Ishikawa (cell line): ENCODE measurements at regions not wholly inside any gene's neighbourhood (a gene's known extent, or its start where the extent isn't known, plus 50 kb on each side); places are given as distances from the start of the nearest gene placed in this dataset.

ENCODE experiments used
- CREB1 ChIP-seq: IDR thresholded peaks from 2 replicates; pipeline ENCODE4 v1.6.1; 2012; ENCODE audit warnings: low read depth
- EGR1 ChIP-seq: IDR thresholded peaks from 2 replicates; pipeline ENCODE4 v1.6.1; 2012
- EP300 ChIP-seq: IDR thresholded peaks from 2 replicates; pipeline ENCODE4 v1.6.1; 2012; ENCODE audit warnings: borderline replicate concordance
- FOXM1 ChIP-seq: IDR thresholded peaks from 2 replicates; pipeline ENCODE4 v1.6.1; 2012; ENCODE audit warnings: low read depth, borderline replicate concordance
- MAX ChIP-seq: IDR thresholded peaks from 2 replicates; pipeline ENCODE4 v1.6.1; 2012
- NFIC ChIP-seq: IDR thresholded peaks from 2 replicates; pipeline ENCODE4 v1.6.1; 2012
- RAD21 ChIP-seq: IDR thresholded peaks from 2 replicates; pipeline ENCODE4 v1.6.1; 2012; ENCODE audit warnings: low read depth
- REST ChIP-seq: IDR thresholded peaks from 2 replicates; pipeline ENCODE4 v1.6.1; 2012; ENCODE audit warnings: low read depth, mild to moderate bottlenecking
- TAF1 ChIP-seq: IDR thresholded peaks from 2 replicates; pipeline ENCODE4 v1.6.1; 2012; ENCODE audit warnings: low read depth, mild to moderate bottlenecking
- TCF12 ChIP-seq: IDR thresholded peaks from 2 replicates; pipeline ENCODE4 v1.6.1; 2012; ENCODE audit warnings: low read depth
- TEAD4 ChIP-seq: IDR thresholded peaks from 2 replicates; pipeline ENCODE4 v1.6.1; 2012
- USF1 ChIP-seq: IDR thresholded peaks from 2 replicates; pipeline ENCODE4 v1.6.1; 2012
- YY1 ChIP-seq: IDR thresholded peaks from 2 replicates; pipeline ENCODE4 v1.6.1; 2012; ENCODE audit warnings: low read depth
- ZBTB7A ChIP-seq: IDR thresholded peaks from 2 replicates; pipeline ENCODE4 v1.6.1; 2012; ENCODE audit warnings: low read depth

- TF ChIP-seq TAF1 (no peak), FOXM1 (no peak), ZBTB7A (no peak), NFIC (no peak), YY1 (no peak), RAD21 (no peak), EGR1 (no peak), EP300 (no peak), CREB1 (no peak), MAX (no peak), REST (no peak), TCF12 (no peak), USF1 (no peak), TEAD4 (no peak)
Measured at GRCh38 chr12:93279565-93280412, 97.9 kb upstream of the NUDT4 start.
